Adipocyte (in vitro differentiated cells): ENCODE measurements at regions not wholly inside any gene's neighbourhood (a gene's known extent, or its start where the extent isn't known, plus 50 kb on each side); places are given as distances from the start of the nearest gene placed in this dataset.
"Not testable (repeated sequence)": the region's sequence is repeated elsewhere in the genome, so short reads cannot be mapped to it uniquely, and the experiment has no call there.

Experiments used
- DNase-seq: peaks from one replicate; pipeline ENCODE4 v3.0.0-alpha.2; 2015; ENCODE audit warnings: low read depth
- H3K27me3 ChIP-seq: replicated peaks from 2 replicates; pipeline ENCODE4 v1.7.0; 2013; ENCODE audit warnings: mild to moderate bottlenecking, low read length, moderate library complexity; ENCODE audit not compliant: control insufficient read depth, insufficient read depth
- H3K36me3 ChIP-seq: 2 replicates; pipeline ENCODE4 v1.7.0; 2013; ENCODE audit warnings: low read length, mild to moderate bottlenecking, moderate library complexity; ENCODE audit not compliant: control insufficient read depth, insufficient read depth, severe bottlenecking
- H3K4me1 ChIP-seq: 2 replicates; pipeline ENCODE4 v1.7.0; 2013; ENCODE audit warnings: mild to moderate bottlenecking, low read length, moderate library complexity; ENCODE audit not compliant: control insufficient read depth, insufficient read depth
- H3K4me3 ChIP-seq: 2 replicates; pipeline ENCODE4 v1.7.0; 2013; ENCODE audit warnings: mild to moderate bottlenecking, low read length, moderate library complexity
- H3K9ac ChIP-seq: 2 replicates; pipeline ENCODE4 v1.7.0; 2013; ENCODE audit warnings: mild to moderate bottlenecking, low read length, moderate library complexity
- H3K9me3 ChIP-seq: 2 replicates; pipeline ENCODE4 v1.7.0; 2013; ENCODE audit warnings: mild to moderate bottlenecking, low read length, moderate library complexity; ENCODE audit not compliant: control insufficient read depth

DNA sequence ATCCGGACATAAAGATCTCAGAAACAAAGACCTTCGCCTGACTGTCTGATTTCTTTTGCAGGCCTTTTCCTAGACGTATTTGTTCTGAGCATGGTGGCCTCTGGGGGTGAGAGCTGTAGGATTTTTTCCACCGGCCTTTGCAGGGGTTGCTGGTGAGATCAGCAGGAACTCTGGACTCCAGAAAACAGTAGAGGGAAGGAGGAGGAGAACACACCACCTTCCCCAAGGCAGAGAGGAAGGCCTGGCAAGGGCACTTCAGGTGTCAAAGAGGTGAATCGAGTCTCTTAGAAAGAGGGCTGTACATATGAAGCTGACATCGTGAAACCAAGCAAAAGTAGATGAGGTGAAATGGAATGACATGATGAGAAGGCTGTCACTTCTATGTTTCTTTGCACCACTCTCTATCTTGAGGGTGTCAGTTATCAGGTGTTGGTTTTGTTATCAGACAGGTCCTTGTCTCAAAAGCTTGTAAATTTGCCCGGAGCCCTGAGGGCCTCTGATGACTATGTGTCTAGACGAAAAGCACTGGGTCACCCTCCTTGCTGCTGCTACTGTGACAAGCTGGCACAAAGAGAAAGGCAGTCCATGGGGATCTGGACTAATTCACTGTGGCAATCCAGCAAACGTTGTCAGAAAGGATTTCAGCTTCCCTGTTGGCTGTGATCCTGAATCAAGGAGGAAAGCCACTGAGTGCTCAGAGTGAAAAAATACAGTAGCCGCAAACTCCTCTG, 91.3 kb upstream of the MAP3K7 start:
- Histone ChIP-seq H3K4me1 (no peaks in the 10 kb centered on the region), H3K36me3 (no peaks in the 10 kb centered on the region), H3K27me3 (peaks cover 10% of the 10 kb centered on the region), H3K4me3 (no peak overlapping the region), H3K9me3 (no peaks in the 10 kb centered on the region), H3K9ac (no peak overlapping the region)
- no peak for DNase-seq

GRCh38 chr6:90677440-90677839, 90.6 kb upstream of the MAP3K7 start:
- no peak overlapping the region for H3K4me3 ChIP-seq
- no peaks in the 10 kb centered on the region for H3K9me3 ChIP-seq
- H3K4me1 ChIP-seq = no peaks in the 10 kb centered on the region
- peaks cover 10% of the 10 kb centered on the region for H3K27me3 ChIP-seq
- H3K36me3 ChIP-seq = no peaks in the 10 kb centered on the region
- H3K9ac ChIP-seq = no peak overlapping the region
- no peak for DNase-seq

DNA sequence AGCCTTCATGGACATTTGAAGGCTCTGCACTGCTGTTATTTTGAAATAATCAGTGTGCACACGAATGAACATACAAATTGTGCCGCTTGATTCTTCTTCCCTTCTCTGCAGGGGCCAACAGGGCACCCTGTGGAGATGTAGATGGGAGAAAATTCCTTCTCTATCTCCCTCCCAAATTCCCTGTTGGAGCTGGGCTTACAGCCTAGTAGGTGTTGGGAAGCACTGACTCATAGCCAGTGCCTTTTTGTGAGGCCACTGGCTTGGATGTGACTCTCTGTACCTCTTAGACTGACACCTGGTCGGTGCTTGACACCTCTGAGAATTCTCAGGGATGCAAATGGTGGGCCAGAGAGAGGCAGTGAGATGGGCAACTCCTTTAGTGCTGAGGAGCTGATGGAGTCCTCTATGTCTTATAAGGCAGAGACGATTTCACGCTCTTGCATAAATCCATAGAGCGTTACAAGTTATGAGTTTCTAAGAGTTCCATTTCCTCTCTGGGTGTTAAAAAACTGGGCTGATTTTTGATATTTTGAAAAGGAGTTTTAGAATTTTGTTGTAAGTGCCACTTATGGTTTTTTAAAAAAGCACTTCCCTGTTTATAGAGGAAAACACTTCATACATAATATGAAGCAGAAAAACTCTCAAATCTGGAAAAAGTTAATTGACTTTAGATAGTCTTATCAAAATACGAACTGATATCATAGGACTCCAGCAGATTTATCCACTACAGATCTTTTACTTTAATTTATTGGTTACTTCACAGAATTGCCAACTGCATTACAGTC, 89.8 kb upstream of the MAP3K7 start:
- Histone ChIP-seq H3K4me3 (no peak overlapping the region), H3K36me3 (no peaks in the 10 kb centered on the region), H3K9ac (no peak overlapping the region), H3K27me3 (peaks cover 10% of the 10 kb centered on the region), H3K9me3 (no peaks in the 10 kb centered on the region), H3K4me1 (no peaks in the 10 kb centered on the region)
- DNase-seq = no peak

DNA sequence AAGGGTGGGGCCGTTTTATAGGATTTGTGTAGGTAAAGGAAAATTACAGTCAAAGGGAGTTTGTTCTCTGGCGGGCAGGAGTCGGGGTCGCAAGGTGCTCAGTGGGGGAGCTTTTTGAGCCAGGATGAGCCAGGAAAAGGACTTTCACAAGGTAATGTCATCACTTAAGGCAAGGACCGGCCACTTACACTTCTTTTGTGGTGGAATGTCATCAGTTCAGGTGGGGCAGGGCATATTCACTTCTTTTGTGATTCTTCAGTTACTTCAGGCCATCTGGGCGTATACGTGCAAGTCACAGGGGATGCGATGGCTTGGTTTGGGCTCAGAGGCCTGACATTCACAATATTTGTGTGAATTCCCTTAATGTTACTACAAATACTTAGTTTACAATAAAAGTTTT, 88.2 kb upstream of the MAP3K7 start:
- H3K27me3 ChIP-seq, H3K36me3 ChIP-seq, H3K9me3 ChIP-seq, H3K4me1 ChIP-seq, DNase-seq, H3K9ac ChIP-seq, H3K4me3 ChIP-seq: not testable (repeated sequence)

DNA sequence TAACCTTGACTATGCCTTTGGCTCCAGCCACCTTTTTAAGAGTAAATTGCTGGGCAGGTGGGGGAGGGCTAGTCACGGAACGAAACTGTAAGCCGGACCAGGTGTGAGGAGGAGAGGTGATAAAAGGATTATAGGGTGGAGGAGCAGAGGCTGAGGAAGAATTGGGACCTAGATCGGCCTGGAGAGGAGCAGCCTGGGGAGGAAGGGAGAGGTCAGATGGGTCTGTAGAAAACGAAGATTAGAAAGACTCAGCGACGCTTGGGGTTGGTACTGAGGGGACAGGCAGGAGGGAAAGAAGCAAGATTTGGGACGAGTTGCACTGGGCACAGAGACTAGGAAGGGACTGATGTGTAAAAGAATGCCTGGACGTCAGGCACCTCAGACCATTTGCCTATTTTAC, 87.2 kb upstream of the MAP3K7 start:
- not testable (repeated sequence) for DNase-seq, H3K9ac ChIP-seq, H3K4me1 ChIP-seq, H3K9me3 ChIP-seq, H3K36me3 ChIP-seq, H3K4me3 ChIP-seq, H3K27me3 ChIP-seq

- DNase-seq = no peak
- H3K4me3 ChIP-seq = no peak overlapping the region
- no peaks in the 10 kb centered on the region for H3K27me3 ChIP-seq
- no peaks in the 10 kb centered on the region for H3K9me3 ChIP-seq
- no peaks in the 10 kb centered on the region for H3K36me3 ChIP-seq
- H3K4me1 ChIP-seq = no peaks in the 10 kb centered on the region
- H3K9ac ChIP-seq = no peak overlapping the region
These were observed 83.0 kb upstream of the MAP3K7 start for GRCh38 chr6:90669846-90670245.

DNA sequence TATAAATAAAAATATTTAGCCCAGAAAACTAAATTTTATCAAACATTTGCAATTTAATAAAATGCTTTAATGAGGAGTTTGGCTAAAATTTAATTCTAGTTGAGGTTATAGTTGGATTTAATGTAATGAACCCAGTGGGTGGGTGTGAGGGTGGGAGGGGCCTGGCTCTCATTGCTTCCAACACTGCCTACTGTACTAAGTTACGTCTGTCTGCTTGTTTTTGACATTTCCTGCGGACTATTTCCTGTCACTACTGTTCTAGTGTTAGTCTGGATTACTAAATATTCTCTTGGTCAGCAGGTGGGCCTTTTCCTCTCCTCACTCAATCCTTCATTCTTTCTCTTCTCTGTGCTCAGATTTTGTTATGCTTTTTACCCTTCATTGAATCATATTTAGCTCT, 82.5 kb upstream of the MAP3K7 start:
- DNase-seq = no peak
- H3K4me1 ChIP-seq = no peaks in the 10 kb centered on the region
- no peaks in the 10 kb centered on the region for H3K36me3 ChIP-seq
- no peaks in the 10 kb centered on the region for H3K9me3 ChIP-seq
- no peaks in the 10 kb centered on the region for H3K27me3 ChIP-seq
- H3K4me3 ChIP-seq = no peak overlapping the region
- H3K9ac ChIP-seq = no peak overlapping the region

DNA sequence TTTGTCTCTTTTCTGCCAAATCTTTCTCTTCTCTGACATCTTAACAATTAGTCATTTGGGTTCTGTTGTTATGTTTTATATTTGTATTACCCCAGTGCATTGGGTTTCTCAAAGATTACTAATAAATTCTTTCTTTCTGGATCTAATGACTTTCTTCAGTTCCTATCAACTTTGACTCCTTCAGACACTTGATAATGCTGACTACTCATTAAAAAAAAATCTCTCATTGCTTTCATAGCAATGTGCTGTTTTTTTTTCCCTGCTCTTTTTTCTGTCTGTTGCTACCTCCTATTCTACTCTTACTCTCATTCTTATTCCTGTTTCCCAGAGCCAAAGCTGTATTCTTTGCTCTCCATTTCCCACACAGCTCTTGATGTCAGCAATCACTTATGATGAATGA, 81.3 kb upstream of the MAP3K7 start:
- Histone ChIP-seq H3K36me3 (no peaks in the 10 kb centered on the region), H3K4me3 (no peak overlapping the region), H3K4me1 (no peaks in the 10 kb centered on the region), H3K9me3 (peaks cover 5% of the 10 kb centered on the region), H3K9ac (no peak overlapping the region), H3K27me3 (no peaks in the 10 kb centered on the region)
- DNase-seq = no peak

DNA sequence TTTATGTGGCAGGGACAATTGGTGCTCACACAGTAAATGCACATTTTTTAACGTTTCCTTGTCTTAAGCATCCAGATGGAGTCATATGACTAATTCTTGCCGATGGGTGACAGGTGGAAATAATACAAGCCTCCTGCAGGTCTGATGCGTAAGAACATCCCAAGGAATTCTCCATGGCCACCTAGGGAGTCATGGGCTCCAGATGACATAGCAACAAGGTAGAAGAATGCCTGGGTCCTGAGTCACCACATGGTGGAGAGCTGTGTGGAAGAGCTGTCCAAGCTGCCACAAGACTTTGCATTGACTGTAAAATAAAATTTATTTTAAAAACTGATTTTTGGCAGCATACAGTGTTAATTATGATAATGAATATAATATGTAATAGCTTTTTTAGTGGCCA, 77.0 kb upstream of the MAP3K7 start:
- Histone ChIP-seq H3K4me3 (no peak overlapping the region), H3K9me3 (peaks cover 9% of the 10 kb centered on the region), H3K9ac (no peak overlapping the region), H3K27me3 (no peaks in the 10 kb centered on the region), H3K4me1 (no peaks in the 10 kb centered on the region), H3K36me3 (no peaks in the 10 kb centered on the region)
- DNase-seq = no peak

DNA sequence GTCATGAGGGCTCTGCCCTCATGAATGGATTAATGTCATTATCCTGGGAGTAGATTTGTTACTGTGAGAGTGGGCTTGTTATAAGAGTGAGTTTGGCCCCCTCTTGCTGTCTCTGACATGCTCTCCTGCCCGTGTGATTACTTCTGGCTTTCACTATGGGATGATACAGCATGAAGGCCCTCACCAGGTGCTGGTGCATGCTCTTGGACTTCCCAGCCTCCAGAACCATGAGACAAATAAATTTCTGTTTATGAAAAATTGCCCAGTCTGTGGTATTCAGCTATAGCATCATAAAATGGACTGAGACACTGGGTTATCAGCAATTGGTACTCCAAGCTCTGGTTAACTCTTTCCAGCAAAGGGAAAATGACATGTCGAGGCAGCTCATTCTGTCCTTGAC, 76.2 kb upstream of the MAP3K7 start:
- H3K36me3 ChIP-seq = no peaks in the 10 kb centered on the region
- no peaks in the 10 kb centered on the region for H3K27me3 ChIP-seq
- no peak for DNase-seq
- H3K9ac ChIP-seq = no peak overlapping the region
- H3K9me3 ChIP-seq = peaks cover 9% of the 10 kb centered on the region
- no peaks in the 10 kb centered on the region for H3K4me1 ChIP-seq
- no peak overlapping the region for H3K4me3 ChIP-seq

GRCh38 chr6:90660931-90661330, 74.1 kb upstream of the MAP3K7 start:
- Histone ChIP-seq H3K27me3 (peaks cover 4% of the 10 kb centered on the region), H3K4me3 (no peak overlapping the region), H3K9ac (no peak overlapping the region), H3K36me3 (no peaks in the 10 kb centered on the region), H3K4me1 (no peaks in the 10 kb centered on the region), H3K9me3 (peaks cover 9% of the 10 kb centered on the region)
- DNase-seq = no peak
